ENCODE measurements at regions not wholly inside any gene's neighbourhood (a gene's known extent, or its start where the extent isn't known, plus 50 kb on each side); places are given as distances from the start of the nearest gene placed in this dataset.

- no peaks in the 10 kb centered on the region for H3K9me3 ChIP-seq (ENCODE audit: low read length)
- H3K4me3 ChIP-seq (ENCODE audit: low read depth, low read length, poor library complexity, severe bottlenecking), result no peak overlapping the region
- no peaks in the 10 kb centered on the region for H3K4me1 ChIP-seq (ENCODE audit: insufficient read depth, low read length, severe bottlenecking)
- H3K4me2 ChIP-seq (ENCODE audit: low read length), result no peak overlapping the region
- no peaks in the 10 kb centered on the region for H3K79me2 ChIP-seq (ENCODE audit: insufficient read depth, low read length)
- H3F3A ChIP-seq (ENCODE audit: insufficient read depth, low read length), result no peaks in the 10 kb centered on the region
- H3K36me3 ChIP-seq (ENCODE audit: insufficient read depth, low read length), result no peaks in the 10 kb centered on the region
- no peak overlapping the region for H2AFZ ChIP-seq (ENCODE audit: low read length)
- no peak overlapping the region for H3K9ac ChIP-seq (ENCODE audit: low read length)
- TF ChIP-seq EZH2 (IDR thresholded peaks at IDR 0.05; ENCODE audit: borderline replicate concordance, low read length) (no peak), CTCF (IDR thresholded peaks at IDR 0.05; ENCODE audit: low read length) (no peak)
- no peaks in the 10 kb centered on the region for H3K9me2 ChIP-seq (ENCODE audit: low read depth, low read length)
- no peaks in the 10 kb centered on the region for H4K20me1 ChIP-seq (ENCODE audit: insufficient read depth, low read length)
- H3K27ac ChIP-seq (ENCODE audit: low read depth, low read length, poor library complexity, severe bottlenecking), result no peak overlapping the region
- no peaks in the 10 kb centered on the region for H3K27me3 ChIP-seq (ENCODE audit: insufficient read depth, low read length)
These were observed 82.1 kb downstream of the ETAA1 start for GRCh38 chr2:67479261-67479660.

GRCh38 chr2:67485431-67485830 lies 88.3 kb downstream of the ETAA1 start:
- TF ChIP-seq EZH2 (IDR thresholded peaks at IDR 0.05; ENCODE audit: borderline replicate concordance, low read length), result no peak
- no peak for TF ChIP-seq CTCF (IDR thresholded peaks at IDR 0.05; ENCODE audit: low read length)
- no peak overlapping the region for H3K27ac ChIP-seq (ENCODE audit: low read depth, low read length, poor library complexity, severe bottlenecking)
- H3K9me2 ChIP-seq (ENCODE audit: low read depth, low read length), result no peaks in the 10 kb centered on the region
- no peak overlapping the region for H3K4me3 ChIP-seq (ENCODE audit: low read depth, low read length, poor library complexity, severe bottlenecking)
- no peaks in the 10 kb centered on the region for H3K79me2 ChIP-seq (ENCODE audit: insufficient read depth, low read length)
- H4K20me1 ChIP-seq (ENCODE audit: insufficient read depth, low read length), result no peaks in the 10 kb centered on the region
- no peak overlapping the region for H2AFZ ChIP-seq (ENCODE audit: low read length)
- H3K4me1 ChIP-seq (ENCODE audit: insufficient read depth, low read length, severe bottlenecking), result no peaks in the 10 kb centered on the region
- H3F3A ChIP-seq (ENCODE audit: insufficient read depth, low read length), result no peaks in the 10 kb centered on the region
- H3K4me2 ChIP-seq (ENCODE audit: low read length), result no peak overlapping the region
- H3K27me3 ChIP-seq (ENCODE audit: insufficient read depth, low read length), result no peaks in the 10 kb centered on the region
- no peaks in the 10 kb centered on the region for H3K9me3 ChIP-seq (ENCODE audit: low read length)
- H3K9ac ChIP-seq (ENCODE audit: low read length), result no peak overlapping the region
- H3K36me3 ChIP-seq (ENCODE audit: insufficient read depth, low read length), result no peaks in the 10 kb centered on the region

GRCh38 chr2:67486041-67486796 lies 89.1 kb downstream of the ETAA1 start:
- Histone ChIP-seq H3K9ac (ENCODE audit: low read length) (no peak overlapping the region), H3F3A (ENCODE audit: insufficient read depth, low read length) (no peaks in the 10 kb centered on the region), H3K27ac (ENCODE audit: low read depth, low read length, poor library complexity, severe bottlenecking) (no peak overlapping the region), H2AFZ (ENCODE audit: low read length) (no peak overlapping the region), H3K9me2 (ENCODE audit: low read depth, low read length) (no peaks in the 10 kb centered on the region), H3K4me3 (ENCODE audit: low read depth, low read length, poor library complexity, severe bottlenecking) (no peak overlapping the region), H3K79me2 (ENCODE audit: insufficient read depth, low read length) (no peaks in the 10 kb centered on the region), H3K36me3 (ENCODE audit: insufficient read depth, low read length) (no peaks in the 10 kb centered on the region), H4K20me1 (ENCODE audit: insufficient read depth, low read length) (no peaks in the 10 kb centered on the region), H3K4me2 (ENCODE audit: low read length) (no peak overlapping the region), H3K4me1 (ENCODE audit: insufficient read depth, low read length, severe bottlenecking) (no peaks in the 10 kb centered on the region), H3K27me3 (ENCODE audit: insufficient read depth, low read length) (no peaks in the 10 kb centered on the region), H3K9me3 (ENCODE audit: low read length) (no peaks in the 10 kb centered on the region)
- TF ChIP-seq EZH2 (IDR thresholded peaks at IDR 0.05; ENCODE audit: borderline replicate concordance, low read length), result no peak
- TF ChIP-seq CTCF (IDR thresholded peaks at IDR 0.05; ENCODE audit: low read length), result no peak

All from OCI-LY1 (cell line).